Panc1 (cell line): ENCODE measurements at regions not wholly inside any gene's neighbourhood (a gene's known extent, or its start where the extent isn't known, plus 50 kb on each side); places are given as distances from the start of the nearest gene placed in this dataset.

Experiments used
- ATAC-seq: fragments of 200-7000 bp; cut with Tn5 transposase; 2 replicates; pipeline ENCODE4 v1.9.1; 2020; ENCODE audit warnings: mild to moderate bottlenecking, moderate library complexity
- BruUV-seq: library from RNA; stranded (reverse); fragments of 400-500 nt; replicated peaks from 2 replicates; lab custom pipeline; 2021; lab: Mats Ljungman, UMichigan
- CTCF ChIA-PET: fragments of 300-600 bp; sonication (Branson Sonifier 250); formaldehyde crosslinking; loops from one replicate; lab custom pipeline; 2022; ENCODE audit warnings: antibody characterized with exemption; lab: Charles Lee
- POLR2A ChIA-PET: fragments of 300-600 bp; sonication (Branson Sonifier 250); formaldehyde crosslinking; loops from one replicate; lab custom pipeline; 2022; ENCODE audit warnings: antibody characterized with exemption; lab: Charles Lee
- DNase-seq: peaks from one replicate; pipeline ENCODE4 v3.0.0-alpha.2; 2010; ENCODE audit warnings: low read depth, low spot score
- H3K27ac ChIP-seq: 2 replicates; pipeline ENCODE4 v1.5.1; 2011; ENCODE audit warnings: mild to moderate bottlenecking, low read length, inconsistent platforms
- H3K27me3 ChIP-seq: fragments of 200-500 bp; sonication (Bioruptor generic); 2 replicates; pipeline ENCODE4 v1.6.0; 2014; ENCODE audit warnings: low read length, inconsistent platforms; ENCODE audit not compliant: control insufficient read depth, insufficient read depth
- H3K36me3 ChIP-seq: fragments of 200-500 bp; sonication (Bioruptor generic); 2 replicates; pipeline ENCODE4 v1.5.1; 2014; ENCODE audit warnings: inconsistent platforms, mild to moderate bottlenecking, low read length, moderate library complexity; ENCODE audit not compliant: control insufficient read depth, insufficient read depth
- H3K4me1 ChIP-seq: 2 replicates; pipeline ENCODE4 v1.5.1; 2011; ENCODE audit warnings: inconsistent platforms, mild to moderate bottlenecking, low read length, moderate library complexity; ENCODE audit not compliant: control insufficient read depth, insufficient read depth
- H3K4me3 ChIP-seq, 2 experiments: 2 replicates each; pipeline ENCODE4 v1.5.1; 2011 to 2012; ENCODE audit warnings: low read depth in 2 of 2, low read length in 2 of 2, mild to moderate bottlenecking in 2 of 2, inconsistent platforms in 1 of 2, moderate library complexity in 1 of 2
- H3K9me3 ChIP-seq: fragments of 200-500 bp; sonication (Bioruptor generic); 2 replicates; pipeline ENCODE4 v1.5.1; 2014; ENCODE audit warnings: low read depth, mild to moderate bottlenecking, inconsistent platforms, low read length, moderate library complexity; ENCODE audit not compliant: control insufficient read depth, insufficient read depth
- CTCF ChIP-seq: fragments of 450-650 bp; IDR thresholded peaks from 2 replicates; pipeline ENCODE4 v1.5.1; 2017; ENCODE audit warnings: mild to moderate bottlenecking
- POLR2AphosphoS5 ChIP-seq: IDR thresholded peaks from 2 replicates; pipeline ENCODE4 v1.6.1; 2012; ENCODE audit warnings: mild to moderate bottlenecking, low read depth, low read length, moderate library complexity
- REST ChIP-seq, 2 experiments: IDR thresholded peaks; 2 replicates each; pipeline ENCODE4 v1.6.1; 2011 to 2012; ENCODE audit warnings: low read depth in 2 of 2, control low read depth in 1 of 2, low read length in 1 of 2, mild to moderate bottlenecking in 1 of 2, moderate library complexity in 1 of 2; ENCODE audit not compliant: insufficient read depth in 1 of 2
- SIN3A ChIP-seq: IDR thresholded peaks from 2 replicates; pipeline ENCODE4 v1.6.1; 2012; ENCODE audit warnings: low read depth, mild to moderate bottlenecking, low read length, moderate library complexity, borderline replicate concordance; ENCODE audit not compliant: insufficient read depth
- TCF7L2 ChIP-seq: IDR thresholded peaks from 2 replicates; pipeline ENCODE4 v1.6.1; 2011; ENCODE audit warnings: mild to moderate bottlenecking, low read depth, low read length, inconsistent platforms
- in situ Hi-C: cut with HindIII; loops from 2 replicates; pipeline ENCODE4 v1.10.0; 2016; ENCODE audit warnings: low sequenced_read_pairs, low pct_unique_long_range_greater_than_20kb
- intact Hi-C: fragments of 100-400 bp; cut with micrococcal nuclease; formaldehyde crosslinking; loops from one replicate; pipeline ENCODE4 v1.10.0; 2022; ENCODE audit not compliant: unreplicated experiment

DNA sequence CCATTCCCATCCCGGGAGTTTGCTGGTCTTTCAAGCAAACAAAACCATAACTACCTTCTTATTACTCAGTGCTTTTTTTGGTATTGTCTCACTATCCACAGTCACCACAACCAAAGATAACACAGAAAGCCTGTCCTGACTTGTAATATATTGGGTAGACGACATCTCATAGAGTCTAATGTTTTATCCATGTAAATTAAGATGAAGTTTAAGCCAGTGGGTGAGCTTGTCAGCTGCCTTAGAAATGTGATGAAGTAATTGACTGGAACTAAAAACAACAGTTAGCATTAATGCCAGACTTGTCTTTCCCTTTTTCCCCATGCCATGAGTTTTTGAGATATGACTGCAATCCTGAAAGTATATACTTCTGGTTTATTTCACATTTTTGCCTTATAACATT lies 282.7 kb upstream of the PRDM1 start:
- H3K36me3 ChIP-seq = no peaks in the 10 kb centered on the region
- no peaks in the 10 kb centered on the region for H3K4me1 ChIP-seq
- ChIA-PET POLR2A (interaction anchor here (0.6 kb wide), 1 partner anchor 296 kb away, joined by 5 read pairs; no protein-coding TSS in a partner anchor), CTCF (no interaction called here)
- no peak overlapping the region for H3K4me3 ChIP-seq
- no peaks in the 10 kb centered on the region for H3K9me3 ChIP-seq
- no peak overlapping the region for H3K27ac ChIP-seq
- no TSS peak for BruUV-seq
- DNase-seq (no peak), ATAC-seq (no peak)
- intact Hi-C loops (no loop called here), in situ Hi-C loops (no loop called here)
- no peaks in the 10 kb centered on the region for H3K27me3 ChIP-seq
- TF ChIP-seq CTCF (no peak), POLR2AphosphoS5 (no peak), SIN3A (no peak), TCF7L2 (no peak), REST (IDR thresholded peaks at IDR 0.05; ENCODE audit: insufficient read depth in 1 of 2, low read depth in 2 of 2, low read length in 1 of 2) (no peak)

DNA sequence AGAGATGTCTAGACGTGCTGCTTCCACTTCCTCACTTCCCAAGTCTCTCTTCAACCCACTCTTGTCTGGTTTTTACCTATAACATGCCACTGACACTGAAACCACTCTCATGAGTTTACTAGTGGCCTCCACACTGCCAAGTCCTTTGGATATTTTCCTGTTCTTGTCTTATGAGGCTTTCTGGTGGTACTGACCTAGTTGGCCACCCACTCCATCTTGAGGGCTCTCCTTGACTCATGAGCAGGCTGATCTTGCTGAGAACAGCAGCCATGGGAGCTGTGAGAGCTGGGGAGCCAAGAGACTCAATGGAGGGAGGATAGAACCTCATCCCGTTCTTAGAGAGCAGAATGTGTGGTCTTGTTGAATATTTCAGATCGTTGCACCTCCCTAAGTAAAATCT lies 283.4 kb upstream of the PRDM1 start:
- Histone ChIP-seq H3K4me1 (no peaks in the 10 kb centered on the region), H3K9me3 (no peaks in the 10 kb centered on the region), H3K27me3 (no peaks in the 10 kb centered on the region), H3K4me3 (no peak overlapping the region), H3K36me3 (no peaks in the 10 kb centered on the region), H3K27ac (no peak overlapping the region)
- BruUV-seq = no TSS peak
- ChIA-PET CTCF (interaction anchor here (0.5 kb wide), 1 partner anchor 91 kb away, joined by 5 read pairs; no protein-coding TSS in a partner anchor), POLR2A (no interaction called here)
- ATAC-seq = no peak
- TF ChIP-seq SIN3A (no peak), POLR2AphosphoS5 (no peak), TCF7L2 (no peak), REST (IDR thresholded peaks at IDR 0.05; ENCODE audit: insufficient read depth in 1 of 2, low read depth in 2 of 2, low read length in 1 of 2) (no peak), CTCF (no peak)
- DNase-seq = no peak
- in situ Hi-C loops = no loop called here
- intact Hi-C loops = no loop called here
